Lower leg skin (tissue), 4 donors: ENCODE measurements at regions not wholly inside any gene's neighbourhood (a gene's known extent, or its start where the extent isn't known, plus 50 kb on each side); places are given as distances from the start of the nearest gene placed in this dataset.

Experiments used
- DNase-seq, 2 donors: peaks; one replicate each; pipeline ENCODE4 v3.0.0-alpha.2; 2019; ENCODE audit warnings: low spot score in 2 of 2
- H3K4me3 ChIP-seq: fragments of 200-600 bp; sonication (generic); 2 replicates; pipeline ENCODE4 v1.5.1; 2017; ENCODE audit warnings: mild to moderate bottlenecking, low read depth; ENCODE audit not compliant: poor library complexity, severe bottlenecking
- POLR2A ChIP-seq, 2 donors: fragments of 450-650 bp; IDR thresholded peaks; one replicate each; pipeline ENCODE4 v1.6.1; 2016 to 2017; ENCODE audit warnings: antibody characterized with exemption in 2 of 2, mild to moderate bottlenecking in 1 of 2, moderate library complexity in 1 of 2
- WGBS, 2 donors: methylation state at CpG; one replicate each; pipeline ENCODE4 v1.1.5; 2018; 5-methylcytosine and 5-hydroxymethylcytosine counted together
- intact Hi-C: fragments of 100-400 bp; cut with DNase I; formaldehyde crosslinking; loops from one replicate; pipeline ENCODE4 v1.15.0; 2023; ENCODE audit warnings: low total_unique reads
- TF ChIP-seq, protein P1 (sequence below), 3 donors: fragments of 450-650 bp; IDR thresholded peaks; one replicate each; pipeline ENCODE4 v1.5.1; 2016; ENCODE audit warnings: antibody characterized with exemption in 3 of 3, mild to moderate bottlenecking in 3 of 3, moderate library complexity in 2 of 3

DNA sequence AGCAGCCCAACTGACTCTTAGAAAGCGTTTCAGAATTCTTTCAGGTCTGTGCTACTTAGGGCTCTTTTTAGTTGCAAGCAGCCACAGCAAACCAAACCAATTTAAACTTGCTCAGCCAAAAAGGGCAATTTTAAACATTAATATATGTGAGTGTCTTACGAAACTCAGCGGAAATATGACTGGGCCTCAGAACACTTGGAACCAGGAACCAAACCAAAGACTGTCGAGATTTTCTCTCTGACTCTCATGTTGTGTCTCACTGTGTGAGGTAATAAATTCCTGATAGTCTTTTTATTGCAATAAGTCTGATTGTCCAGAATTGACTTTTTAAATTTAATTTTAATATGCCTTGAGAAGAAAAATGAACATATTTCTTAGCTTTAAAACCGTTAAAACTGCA, 122.3 kb downstream of the SYF2 start:
- TF ChIP-seq, protein P1, sequence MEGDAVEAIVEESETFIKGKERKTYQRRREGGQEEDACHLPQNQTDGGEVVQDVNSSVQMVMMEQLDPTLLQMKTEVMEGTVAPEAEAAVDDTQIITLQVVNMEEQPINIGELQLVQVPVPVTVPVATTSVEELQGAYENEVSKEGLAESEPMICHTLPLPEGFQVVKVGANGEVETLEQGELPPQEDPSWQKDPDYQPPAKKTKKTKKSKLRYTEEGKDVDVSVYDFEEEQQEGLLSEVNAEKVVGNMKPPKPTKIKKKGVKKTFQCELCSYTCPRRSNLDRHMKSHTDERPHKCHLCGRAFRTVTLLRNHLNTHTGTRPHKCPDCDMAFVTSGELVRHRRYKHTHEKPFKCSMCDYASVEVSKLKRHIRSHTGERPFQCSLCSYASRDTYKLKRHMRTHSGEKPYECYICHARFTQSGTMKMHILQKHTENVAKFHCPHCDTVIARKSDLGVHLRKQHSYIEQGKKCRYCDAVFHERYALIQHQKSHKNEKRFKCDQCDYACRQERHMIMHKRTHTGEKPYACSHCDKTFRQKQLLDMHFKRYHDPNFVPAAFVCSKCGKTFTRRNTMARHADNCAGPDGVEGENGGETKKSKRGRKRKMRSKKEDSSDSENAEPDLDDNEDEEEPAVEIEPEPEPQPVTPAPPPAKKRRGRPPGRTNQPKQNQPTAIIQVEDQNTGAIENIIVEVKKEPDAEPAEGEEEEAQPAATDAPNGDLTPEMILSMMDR (IDR thresholded peaks at IDR 0.05), result no peak
- no peak for TF ChIP-seq POLR2A (IDR thresholded peaks at IDR 0.05)
- DNase-seq, result no peak

DNA sequence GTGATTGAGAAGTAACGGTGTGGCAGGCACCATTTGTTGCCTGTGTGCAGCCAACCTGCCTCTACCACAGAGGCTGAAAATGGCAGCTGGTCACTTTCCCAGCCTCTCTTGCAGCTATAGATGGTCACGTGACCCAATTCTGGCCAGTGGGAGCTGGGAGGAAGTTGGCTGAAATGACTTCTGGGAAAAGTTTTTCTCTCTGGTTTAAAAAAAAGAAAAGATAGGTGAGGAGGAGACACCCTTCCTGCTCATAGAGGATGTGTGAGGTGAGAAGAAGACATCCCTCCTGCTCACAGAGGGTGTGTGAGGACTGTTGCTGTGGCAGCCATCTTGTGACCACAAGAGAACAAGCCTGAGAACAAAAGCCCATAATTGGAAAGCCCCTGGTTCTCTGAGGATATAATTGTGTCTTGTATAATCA, 122.8 kb downstream of the SYF2 start:
- 93 to 95% methylated on average over 2 of the region's 2 CpGs for WGBS, 2 donors
- no peak overlapping the region for H3K4me3 ChIP-seq
- no peak for DNase-seq
- intact Hi-C loops, result loop anchor here (10.0 kb wide), 1 partner anchor 255 kb away; no protein-coding TSS in a partner anchor
- TF ChIP-seq POLR2A (IDR thresholded peaks at IDR 0.05), result no peak
- TF ChIP-seq, protein P1 (IDR thresholded peaks at IDR 0.05), result no peak

More for the DNA sequence above, 122.3 kb downstream of the SYF2 start:
- no peak overlapping the region for H3K4me3 ChIP-seq
- intact Hi-C loops, result no loop called here
- WGBS, 2 donors, result 84 to 87% methylated on average over 5 of the region's 5 CpGs

DNA sequence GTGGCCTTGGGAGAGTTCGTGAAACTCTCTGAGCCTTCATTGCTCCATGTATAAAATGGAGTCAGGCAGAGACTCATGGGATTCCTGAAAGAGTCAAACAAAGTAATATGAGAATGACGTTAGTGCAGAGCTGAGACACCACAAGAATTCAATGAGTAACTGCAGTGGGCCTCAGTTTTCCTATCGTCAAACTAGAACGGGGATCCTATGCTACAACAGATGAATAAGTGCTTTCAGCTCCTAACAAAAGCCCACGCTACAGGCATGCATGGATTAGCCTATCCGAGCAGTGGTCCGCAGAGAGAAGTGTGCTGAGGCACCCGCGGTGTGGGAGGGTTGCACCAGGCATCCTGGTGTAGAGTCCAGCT, 124.7 kb downstream of the SYF2 start:
- 83 to 87% methylated on average over 9 of the region's 9 CpGs for WGBS, 2 donors
- TF ChIP-seq, protein P1 (IDR thresholded peaks at IDR 0.05), result no peak
- no peak for TF ChIP-seq POLR2A (IDR thresholded peaks at IDR 0.05)
- no peak for DNase-seq
- peak overlapping the region; percentile 8 for H3K4me3 ChIP-seq
- intact Hi-C loops, result loop anchor here (10.0 kb wide), 1 partner anchor 253 kb away; no protein-coding TSS in a partner anchor

DNA sequence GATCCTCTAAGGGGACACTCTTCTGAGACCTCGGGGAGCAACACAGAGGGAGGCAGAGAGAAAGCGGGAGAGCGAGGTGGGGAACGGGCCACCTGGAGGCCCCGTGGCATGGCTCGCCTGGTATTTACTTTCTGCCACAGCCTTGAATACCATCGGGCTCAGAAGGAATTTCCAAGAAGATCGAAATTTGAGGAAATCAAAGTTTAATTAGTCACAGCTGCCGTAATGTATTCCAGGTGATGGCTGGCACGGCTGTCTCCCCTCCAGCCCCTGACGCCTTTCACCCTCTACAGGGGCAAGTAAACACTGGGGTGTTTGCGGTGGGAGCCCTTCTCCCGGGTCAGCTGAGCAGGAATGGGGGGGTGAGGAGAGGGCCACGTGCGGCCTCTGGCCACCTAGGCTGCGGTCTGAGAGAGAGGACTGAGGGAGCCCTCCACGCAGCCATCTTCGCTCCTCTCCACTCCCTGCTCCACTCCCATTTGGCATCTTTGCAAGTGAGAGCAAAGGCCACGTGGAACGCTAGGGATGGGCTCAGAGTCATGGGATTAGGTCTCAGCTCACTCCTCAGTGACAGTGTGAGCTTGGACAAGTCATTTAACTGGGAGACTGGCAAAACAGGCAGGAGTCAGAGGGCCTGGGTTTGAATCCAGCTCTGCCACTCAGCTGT, 125.2 kb downstream of the SYF2 start:
- H3K4me3 ChIP-seq, result peak overlapping the region; percentile 8
- no peak for DNase-seq
- no peak for TF ChIP-seq POLR2A (IDR thresholded peaks at IDR 0.05)
- TF ChIP-seq, protein P1 (IDR thresholded peaks at IDR 0.05), result no peak
- intact Hi-C loops, result loop anchor here (10.0 kb wide), 1 partner anchor 252 kb away; no protein-coding TSS in a partner anchor
- 65 to 67% methylated on average over 20 of the region's 20 CpGs for WGBS, 2 donors

DNA sequence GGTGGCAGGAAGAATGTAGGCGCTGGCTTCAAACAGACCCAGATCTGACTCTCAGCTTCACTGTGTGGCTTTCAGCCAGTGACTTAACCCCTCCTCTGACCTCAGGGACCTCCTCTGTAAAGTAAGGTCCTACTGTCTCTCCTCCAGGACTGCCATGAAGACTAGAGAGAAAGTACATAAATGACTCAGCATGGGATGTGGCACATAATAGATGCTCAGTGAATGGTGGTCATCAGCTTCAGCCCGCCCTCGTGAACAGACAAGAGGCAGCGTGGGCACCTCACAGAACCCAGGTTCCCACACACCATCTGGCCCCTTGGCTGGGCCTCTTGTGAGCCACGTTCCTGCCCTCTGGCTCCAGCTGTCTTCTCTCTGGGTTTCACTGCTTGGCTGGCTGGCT, 126.0 kb downstream of the SYF2 start:
- intact Hi-C loops, result loop anchor here (10.0 kb wide), 1 partner anchor 252 kb away; no protein-coding TSS in a partner anchor
- 42 to 82% methylated on average over 4 to 5 of the region's 5 CpGs for WGBS, 2 donors
- no peak for DNase-seq
- TF ChIP-seq, protein P1 (IDR thresholded peaks at IDR 0.05), result no peak
- TF ChIP-seq POLR2A (IDR thresholded peaks at IDR 0.05), result no peak
- H3K4me3 ChIP-seq, result no peak overlapping the region
